Hematopoietic multipotent progenitor cell treated with erythropoietin and hydrocortisone succinate and interleukin-3 and kit ligand, for 8 days (in vitro differentiated cells): ENCODE measurements at regions not wholly inside any gene's neighbourhood (a gene's known extent, or its start where the extent isn't known, plus 50 kb on each side); places are given as distances from the start of the nearest gene placed in this dataset.

Experiments used
- DNase-seq: peaks from one replicate; pipeline ENCODE4 v3.0.0-alpha.2; 2015

- no peak for DNase-seq
Observed at GRCh38 chr2:70036290-70036689, 51.0 kb upstream of the PCBP1 start.

GRCh38 chr2:70035344-70035844 lies 51.9 kb upstream of the PCBP1 start:
- no peak for DNase-seq

- DNase-seq = no peak
Observed at GRCh38 chr2:70030724-70031420, 56.4 kb upstream of the PCBP1 start.

- peak; percentile 91 for DNase-seq
Observed at GRCh38 chr2:70029814-70030409, 57.4 kb upstream of the PCBP1 start.

- no peak for DNase-seq
Observed at GRCh38 chr2:70024284-70024683, 62.9 kb upstream of the ASPRV1 start.

GRCh38 chr2:70019096-70019495 lies 57.7 kb upstream of the ASPRV1 start:
- no peak for DNase-seq

- DNase-seq = no peak
Observed at GRCh38 chr2:70017962-70018361, 56.5 kb upstream of the ASPRV1 start.

GRCh38 chr2:70014959-70015358 lies 53.5 kb upstream of the ASPRV1 start:
- peak; percentile 37 for DNase-seq

GRCh38 chr2:70012887-70013286 lies 51.5 kb upstream of the ASPRV1 start:
- no peak for DNase-seq

- DNase-seq = no peak
Observed at GRCh38 chr2:70011786-70012185, 50.4 kb upstream of the ASPRV1 start.

GRCh38 chr2:70011335-70011734 lies 49.9 kb upstream of the ASPRV1 start:
- no peak for DNase-seq
